ENCODE measurements at regions not wholly inside any gene's neighbourhood (a gene's known extent, or its start where the extent isn't known, plus 50 kb on each side); places are given as distances from the start of the nearest gene placed in this dataset.

DNA sequence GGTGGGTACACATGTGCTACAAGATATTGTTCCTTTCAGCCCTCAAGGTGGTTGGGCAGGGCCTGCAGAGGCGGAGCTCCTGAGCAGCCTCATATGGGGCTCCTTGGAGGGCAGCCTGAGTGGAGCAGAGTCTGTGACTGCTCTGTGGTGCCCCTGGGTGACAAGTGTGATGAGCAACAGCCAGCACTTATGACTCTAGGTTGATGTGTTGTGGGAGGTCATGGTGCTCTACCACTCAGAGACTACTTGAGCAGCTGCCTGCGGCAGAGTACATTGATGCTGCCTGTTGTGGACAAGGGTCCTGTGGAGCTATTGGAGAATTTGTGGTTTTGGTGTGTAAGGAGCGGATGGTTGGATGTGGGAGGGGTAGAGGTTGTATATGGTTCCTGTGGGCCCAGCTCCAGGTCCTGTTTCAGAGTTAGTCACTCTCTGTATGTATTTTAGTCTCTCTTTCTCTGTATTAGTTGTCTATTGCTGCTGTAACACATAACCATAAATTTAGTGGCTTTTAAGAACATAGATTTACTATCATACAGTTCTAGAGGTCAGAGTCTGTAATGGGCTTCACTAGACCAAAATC lies 141.3 kb downstream of the SREK1 start:
- TF ChIP-seq CTCF (IDR thresholded peaks at IDR 0.05) (no peak), POLR2A (IDR thresholded peaks at IDR 0.05) (no peak)
